Coronary artery (tissue), 2 donors: ENCODE measurements at regions not wholly inside any gene's neighbourhood (a gene's known extent, or its start where the extent isn't known, plus 50 kb on each side); places are given as distances from the start of the nearest gene placed in this dataset.

Source experiments
- DNase-seq: peaks from one replicate; pipeline ENCODE4 v3.0.0-alpha.2; 2017; ENCODE audit warnings: low spot score
- H3K27ac ChIP-seq, 2 donors: fragments of 200-600 bp; sonication (generic); one replicate each; pipeline ENCODE4 v1.5.1; 2016 to 2019
- H3K4me3 ChIP-seq: fragments of 200-600 bp; sonication (generic); 2 replicates; pipeline ENCODE4 v1.5.1; 2016; ENCODE audit warnings: mild to moderate bottlenecking, moderate library complexity
- CTCF ChIP-seq: fragments of 200-600 bp; sonication (generic); IDR thresholded peaks from one replicate; pipeline ENCODE4 v1.5.1; 2019; ENCODE audit warnings: antibody characterized with exemption

GRCh38 chr4:145316897-145317574 lies 136.6 kb upstream of the OTUD4 start:
- Histone ChIP-seq H3K27ac (no peak overlapping the region), H3K4me3 (no peak overlapping the region)
- TF ChIP-seq CTCF: no peak
- no peak for DNase-seq

DNA sequence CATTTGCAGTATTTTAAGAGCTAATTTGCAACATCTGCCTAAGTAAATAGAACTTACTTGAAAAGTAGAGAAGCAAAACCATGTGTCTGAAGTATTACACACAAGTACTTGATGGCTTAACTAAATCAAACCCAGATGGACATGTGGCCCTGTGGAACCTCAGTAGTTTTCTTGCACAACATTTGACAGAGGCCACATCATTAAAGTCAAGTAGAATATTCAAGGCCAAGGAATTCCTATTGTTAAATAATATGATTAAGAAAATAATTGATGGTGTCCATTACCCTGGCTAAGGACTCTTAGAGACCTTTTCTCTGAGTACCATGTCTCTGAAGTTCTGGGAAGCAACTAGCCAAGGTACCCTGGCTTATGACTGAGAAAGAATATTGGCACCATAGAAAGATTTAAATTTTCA lies 135.4 kb upstream of the OTUD4 start:
- DNase-seq: no peak
- Histone ChIP-seq H3K4me3 (no peak overlapping the region), H3K27ac (no peak overlapping the region)
- TF ChIP-seq CTCF: no peak

DNA sequence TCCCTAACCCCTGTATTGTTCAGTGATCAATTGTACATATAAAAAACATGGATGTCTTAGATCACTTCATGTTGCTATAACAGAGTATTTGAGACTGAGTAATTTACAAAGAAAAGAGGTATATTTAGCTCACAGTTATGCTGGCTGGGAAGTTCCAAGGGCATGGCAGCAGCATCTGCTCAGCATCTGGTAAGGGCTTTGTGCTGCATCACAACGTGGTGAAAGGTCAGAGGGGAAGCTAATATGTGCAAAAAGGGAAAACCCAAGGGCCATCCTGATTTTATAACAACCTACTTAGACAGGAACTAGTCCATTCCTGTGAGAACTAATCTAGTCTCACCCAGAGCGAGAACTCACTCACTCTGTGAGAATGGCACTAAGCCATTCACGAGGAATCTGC lies 128.2 kb upstream of the OTUD4 start:
- Histone ChIP-seq H3K4me3 (no peak overlapping the region), H3K27ac (no peak overlapping the region)
- no peak for DNase-seq
- no peak for TF ChIP-seq CTCF

DNA sequence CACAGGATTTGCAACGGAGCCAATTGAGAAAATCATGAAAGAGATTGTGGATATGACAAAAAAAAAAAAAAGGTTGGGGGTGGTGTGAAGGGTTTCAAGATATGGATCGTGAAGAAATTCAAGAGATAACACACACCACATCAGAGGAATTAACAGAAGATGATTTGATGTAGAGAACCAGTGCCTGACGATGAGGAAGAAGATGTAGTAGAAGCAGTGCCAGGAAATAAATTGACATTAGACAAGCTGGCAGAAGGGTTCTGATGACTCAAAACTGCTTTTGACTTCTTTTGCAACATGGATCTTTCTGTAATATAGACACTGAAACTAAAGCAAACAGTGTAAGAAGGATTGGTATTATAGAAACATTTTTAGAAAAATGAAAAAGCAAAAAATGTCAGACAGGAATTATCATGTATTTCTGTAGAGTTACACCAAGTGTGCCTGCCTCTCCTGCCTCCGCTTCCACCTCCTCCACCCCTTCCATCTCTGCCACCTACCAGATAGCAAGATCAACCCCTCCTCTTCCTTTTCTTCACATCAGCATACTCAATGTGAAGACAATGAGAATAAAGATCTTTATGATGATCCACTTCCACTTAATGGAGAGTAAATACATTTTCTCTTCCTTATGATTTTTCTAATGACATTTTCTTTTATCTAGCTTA lies 127.5 kb upstream of the OTUD4 start:
- Histone ChIP-seq H3K27ac (no peak overlapping the region), H3K4me3 (no peak overlapping the region)
- no peak for TF ChIP-seq CTCF
- no peak for DNase-seq

DNA sequence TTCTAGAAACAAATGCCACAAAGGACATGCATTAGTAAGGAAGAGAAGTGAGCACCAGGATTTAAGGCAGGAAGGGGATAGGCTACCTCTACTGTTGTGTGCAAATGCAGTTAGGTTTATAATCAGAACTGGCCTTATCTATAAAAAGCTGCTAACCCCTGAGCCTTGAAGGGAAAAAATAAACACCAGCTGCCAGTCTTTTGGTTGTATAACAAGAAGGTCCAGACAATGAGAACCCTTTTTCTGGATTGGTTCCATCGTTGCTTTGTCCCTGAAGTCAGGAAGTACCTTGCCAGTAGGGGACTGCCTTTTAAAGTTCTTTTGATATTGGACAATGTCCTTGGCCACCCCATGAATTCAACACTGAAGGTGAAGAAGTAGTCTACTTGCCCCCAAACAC lies 126.7 kb upstream of the OTUD4 start:
- H3K27ac ChIP-seq: no peak overlapping the region
- no peak overlapping the region for H3K4me3 ChIP-seq
- no peak for TF ChIP-seq CTCF
- no peak for DNase-seq

GRCh38 chr4:145302725-145303124 lies 122.3 kb upstream of the OTUD4 start:
- DNase-seq: no peak
- Histone ChIP-seq H3K27ac (no peak overlapping the region), H3K4me3 (no peak overlapping the region)
- TF ChIP-seq CTCF: no peak
